ENCODE measurements at regions not wholly inside any gene's neighbourhood (a gene's known extent, or its start where the extent isn't known, plus 50 kb on each side); places are given as distances from the start of the nearest gene placed in this dataset.

- H3K4me1 ChIP-seq (ENCODE audit: control insufficient read depth in 2 of 3, insufficient read depth in 2 of 3, low read depth in 1 of 3, low read length in 3 of 3): no peaks in the 10 kb centered on the region
- no peak overlapping the region for H3K27ac ChIP-seq (ENCODE audit: low read depth in 2 of 2, low read length in 2 of 2)
- no peak overlapping the region for H3K4me3 ChIP-seq (ENCODE audit: low read length in 3 of 3)
- H3K9me3 ChIP-seq (ENCODE audit: control insufficient read depth in 2 of 3, insufficient read depth in 1 of 3, low read length in 3 of 3): no peaks in the 10 kb centered on the region
- H3K36me3 ChIP-seq (ENCODE audit: control insufficient read depth in 2 of 3, insufficient read depth in 3 of 3, low read length in 3 of 3): no peaks in the 10 kb centered on the region
- no peak for DNase-seq
- FAIRE-seq: no peak
- H3K9ac ChIP-seq (ENCODE audit: low read length in 3 of 3): no peak overlapping the region
- H3K27me3 ChIP-seq (ENCODE audit: control insufficient read depth, insufficient read depth, low read length): no peaks in the 10 kb centered on the region
- intact Hi-C loops (cut with DNase I): no loop called here
- no peak for TF ChIP-seq CTCF (IDR thresholded peaks at IDR 0.05; ENCODE audit: borderline replicate concordance, extremely low read depth, insufficient read depth)
These were observed 56.5 kb downstream of the IRX6 start for GRCh38 chr16:55380485-55380884.

GRCh38 chr16:55384288-55385247 is 60.6 kb downstream of the IRX6 start:
- no peak overlapping the region for H3K4me3 ChIP-seq (ENCODE audit: low read length in 3 of 3)
- TF ChIP-seq CTCF (IDR thresholded peaks at IDR 0.05; ENCODE audit: borderline replicate concordance, extremely low read depth, insufficient read depth): no peak
- no peak overlapping the region for H3K27ac ChIP-seq (ENCODE audit: low read depth in 2 of 2, low read length in 2 of 2)
- no peak for DNase-seq
- no peak overlapping the region for H3K9ac ChIP-seq (ENCODE audit: low read length in 3 of 3)
- H3K4me1 ChIP-seq (ENCODE audit: control insufficient read depth in 2 of 3, insufficient read depth in 2 of 3, low read depth in 1 of 3, low read length in 3 of 3): no peaks in the 10 kb centered on the region
- no peaks in the 10 kb centered on the region for H3K36me3 ChIP-seq (ENCODE audit: control insufficient read depth in 2 of 3, insufficient read depth in 3 of 3, low read length in 3 of 3)
- FAIRE-seq: no peak
- H3K9me3 ChIP-seq (ENCODE audit: control insufficient read depth in 2 of 3, insufficient read depth in 1 of 3, low read length in 3 of 3): no peaks in the 10 kb centered on the region
- intact Hi-C loops (cut with DNase I): no loop called here
- no peaks in the 10 kb centered on the region for H3K27me3 ChIP-seq (ENCODE audit: control insufficient read depth, insufficient read depth, low read length)

GRCh38 chr16:55385359-55385758 is 61.4 kb downstream of the IRX6 start:
- no peaks in the 10 kb centered on the region for H3K9me3 ChIP-seq (ENCODE audit: control insufficient read depth in 2 of 3, insufficient read depth in 1 of 3, low read length in 3 of 3)
- no peaks in the 10 kb centered on the region for H3K36me3 ChIP-seq (ENCODE audit: control insufficient read depth in 2 of 3, insufficient read depth in 3 of 3, low read length in 3 of 3)
- no peak for DNase-seq
- intact Hi-C loops (cut with DNase I): no loop called here
- no peak for TF ChIP-seq CTCF (IDR thresholded peaks at IDR 0.05; ENCODE audit: borderline replicate concordance, extremely low read depth, insufficient read depth)
- H3K27ac ChIP-seq (ENCODE audit: low read depth in 2 of 2, low read length in 2 of 2): no peak overlapping the region
- no peak overlapping the region for H3K9ac ChIP-seq (ENCODE audit: low read length in 3 of 3)
- no peak overlapping the region for H3K4me3 ChIP-seq (ENCODE audit: low read length in 3 of 3)
- no peaks in the 10 kb centered on the region for H3K27me3 ChIP-seq (ENCODE audit: control insufficient read depth, insufficient read depth, low read length)
- H3K4me1 ChIP-seq (ENCODE audit: control insufficient read depth in 2 of 3, insufficient read depth in 2 of 3, low read depth in 1 of 3, low read length in 3 of 3): no peaks in the 10 kb centered on the region
- FAIRE-seq: no peak

Measured in kidney (tissue), 13 donors.